GM23248 (cell line): ENCODE measurements at regions not wholly inside any gene's neighbourhood (a gene's known extent, or its start where the extent isn't known, plus 50 kb on each side); places are given as distances from the start of the nearest gene placed in this dataset.
"Not testable (repeated sequence)": the region's sequence is repeated elsewhere in the genome, so short reads cannot be mapped to it uniquely, and the experiment has no call there.

ENCODE experiments used
- EZH2 ChIP-seq: fragments of 200-600 bp; sonication (generic); IDR thresholded peaks from 2 replicates; pipeline ENCODE4 v1.6.1; 2018; ENCODE audit warnings: antibody characterized with exemption, mild to moderate bottlenecking; ENCODE audit not compliant: insufficient read depth, poor library complexity, severe bottlenecking
- EZH2phosphoT487 ChIP-seq: fragments of 200-600 bp; sonication (generic); IDR thresholded peaks from 2 replicates; pipeline ENCODE4 v1.6.1; 2018; ENCODE audit warnings: antibody characterized with exemption, moderate library complexity, mild to moderate bottlenecking, low read depth; ENCODE audit not compliant: insufficient read depth

DNA sequence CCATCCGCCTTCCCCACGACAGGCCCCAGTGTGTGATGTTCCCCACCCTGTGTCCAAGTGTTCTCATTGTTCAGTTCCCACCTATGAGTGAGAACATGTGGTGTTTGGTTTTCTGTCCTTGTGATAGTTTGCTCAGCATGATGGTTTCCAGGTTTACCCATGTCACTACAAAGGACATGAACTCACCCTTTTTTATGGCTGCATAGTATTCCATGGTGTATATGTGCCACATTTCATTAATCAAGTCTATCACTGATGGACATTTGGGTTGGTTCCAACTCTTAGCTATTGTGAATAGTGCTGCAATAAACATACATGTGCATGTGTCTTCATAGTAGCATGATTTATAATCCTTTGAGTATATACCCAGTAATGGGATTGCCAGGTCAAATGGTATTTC lies 488.2 kb upstream of the SEMA3D start:
- TF ChIP-seq EZH2, EZH2phosphoT487: not testable (repeated sequence)
